ENCODE measurements at regions not wholly inside any gene's neighbourhood (a gene's known extent, or its start where the extent isn't known, plus 50 kb on each side); places are given as distances from the start of the nearest gene placed in this dataset.

- TF ChIP-seq CTCF (IDR thresholded peaks at IDR 0.05) (no peak), POLR2AphosphoS5 (IDR thresholded peaks at IDR 0.05) (no peak)
These were observed 69.7 kb downstream of the BMP15 start for GRCh38 chrX:50980251-50980650.

Data from breast epithelium (tissue), 3 donors.